IMR-90 (cell line): ENCODE measurements at regions not wholly inside any gene's neighbourhood (a gene's known extent, or its start where the extent isn't known, plus 50 kb on each side); places are given as distances from the start of the nearest gene placed in this dataset.

Experiments used
- ATAC-seq: fragments of 200-7000 bp; cut with Tn5 transposase; 2 replicates; pipeline ENCODE4 v1.9.1; 2020; ENCODE audit warnings: low read depth, mild to moderate bottlenecking, moderate library complexity
- BruUV-seq: library from RNA; stranded (reverse); fragments of 400-500 nt; replicated peaks from 2 replicates; lab custom pipeline; 2021; lab: Mats Ljungman, UMichigan
- CTCF ChIA-PET: fragments of 300-600 bp; formaldehyde crosslinking; extraction: SDS; loops from one replicate; lab custom pipeline; 2021; ENCODE audit warnings: antibody characterized with exemption; lab: Yijun Ruan, JAX
- POLR2A ChIA-PET: fragments of 300-600 bp; sonication (Branson Sonifier 250); formaldehyde crosslinking; loops from one replicate; lab custom pipeline; 2022; ENCODE audit warnings: antibody characterized with exemption; ENCODE audit not compliant: unreplicated experiment; lab: Charles Lee
- DNase-seq: peaks from one replicate; pipeline ENCODE4 v3.0.0; 2013
- H2AFZ ChIP-seq: replicated peaks from 2 replicates; pipeline ENCODE3; 2013; ENCODE audit warnings: low read length, mild to moderate bottlenecking; ENCODE audit not compliant: poor library complexity
- H2AK5ac ChIP-seq: 2 replicates; pipeline ENCODE4 v1.6.1; 2013; ENCODE audit warnings: low read depth, low read length, inconsistent platforms
- H2AK9ac ChIP-seq: replicated peaks from 2 replicates; pipeline ENCODE3; 2013; ENCODE audit warnings: mild to moderate bottlenecking, low read depth, low read length, moderate library complexity; ENCODE audit not compliant: poor library complexity
- H2BK120ac ChIP-seq: 2 replicates; pipeline ENCODE4 v1.6.1; 2013; ENCODE audit warnings: low read depth, low read length, inconsistent platforms
- H2BK15ac ChIP-seq: 3 replicates; pipeline ENCODE4 v1.6.1; 2013; ENCODE audit warnings: low read depth, low read length, inconsistent platforms
- H2BK20ac ChIP-seq: 2 replicates; pipeline ENCODE4 v1.6.1; 2013; ENCODE audit warnings: low read depth, mild to moderate bottlenecking, inconsistent platforms, low read length, moderate library complexity
- H2BK5ac ChIP-seq: 2 replicates; pipeline ENCODE4 v1.6.1; 2013; ENCODE audit warnings: mild to moderate bottlenecking, low read depth, low read length, inconsistent platforms; ENCODE audit not compliant: poor library complexity, severe bottlenecking
- H3K14ac ChIP-seq: replicated peaks from 2 replicates; pipeline ENCODE4 v1.6.1; 2013; ENCODE audit warnings: low read depth, low read length, inconsistent platforms
- H3K18ac ChIP-seq: 2 replicates; pipeline ENCODE4 v1.6.1; 2013; ENCODE audit warnings: low read depth, low read length, control low read depth
- H3K23ac ChIP-seq: 2 replicates; pipeline ENCODE4 v1.6.1; 2013; ENCODE audit warnings: low read depth, low read length, inconsistent platforms
- H3K27ac ChIP-seq: 2 replicates; pipeline ENCODE4 v1.5.1; 2013; ENCODE audit warnings: mild to moderate bottlenecking, control low read depth, low read length; ENCODE audit not compliant: insufficient read depth
- H3K27me3 ChIP-seq: 2 replicates; pipeline ENCODE4 v1.6.1; 2013; ENCODE audit warnings: low read length; ENCODE audit not compliant: control insufficient read depth, insufficient read depth
- H3K36me3 ChIP-seq: 2 replicates; pipeline ENCODE4 v1.6.1; 2013; ENCODE audit warnings: low read length, mixed read lengths; ENCODE audit not compliant: control insufficient read depth, insufficient read depth
- H3K4ac ChIP-seq: 2 replicates; pipeline ENCODE4 v1.6.1; 2013; ENCODE audit warnings: low read depth, low read length, inconsistent platforms
- H3K4me1 ChIP-seq: 2 replicates; pipeline ENCODE4 v1.6.1; 2013; ENCODE audit warnings: low read length, mixed read lengths; ENCODE audit not compliant: control insufficient read depth, insufficient read depth
- H3K4me2 ChIP-seq: 2 replicates; pipeline ENCODE4 v1.6.1; 2013; ENCODE audit warnings: low read depth, mild to moderate bottlenecking, control low read depth, low read length, moderate library complexity
- H3K4me3 ChIP-seq: 2 replicates; pipeline ENCODE4 v1.5.1; 2013; ENCODE audit warnings: low read depth, mild to moderate bottlenecking, control low read depth, low read length, moderate library complexity; ENCODE audit not compliant: insufficient read depth
- H3K56ac ChIP-seq: 2 replicates; pipeline ENCODE4 v1.6.1; 2013; ENCODE audit warnings: low read length, inconsistent platforms; ENCODE audit not compliant: insufficient read depth; ENCODE audit errors: extremely low read depth
- H3K79me1 ChIP-seq, 2 experiments: 2 replicates each; pipeline ENCODE4 v1.6.1; 2013; ENCODE audit warnings: low read length in 2 of 2, inconsistent platforms in 1 of 2, low read depth in 1 of 2
- H3K9ac ChIP-seq: 2 replicates; pipeline ENCODE4 v1.6.1; 2013; ENCODE audit warnings: low read depth, low read length, control low read depth
- H3K9me1 ChIP-seq: 2 replicates; pipeline ENCODE4 v1.6.1; 2013; ENCODE audit warnings: low read length, inconsistent platforms; ENCODE audit not compliant: insufficient read depth
- H3K9me3 ChIP-seq: 2 replicates; pipeline ENCODE4 v1.6.1; 2013; ENCODE audit warnings: low read length; ENCODE audit not compliant: control insufficient read depth, insufficient read depth
- H4K20me1 ChIP-seq: 2 replicates; pipeline ENCODE4 v1.6.1; 2013; ENCODE audit warnings: low read length, inconsistent platforms; ENCODE audit not compliant: insufficient read depth
- H4K5ac ChIP-seq: 2 replicates; pipeline ENCODE4 v1.6.1; 2013; ENCODE audit warnings: mild to moderate bottlenecking, low read depth, low read length, control low read depth
- H4K8ac ChIP-seq, 2 experiments: 2 replicates each; pipeline ENCODE4 v1.6.1; 2013; ENCODE audit warnings: low read depth in 2 of 2, low read length in 2 of 2, control low read depth in 1 of 2, inconsistent platforms in 1 of 2
- H4K91ac ChIP-seq: 2 replicates; pipeline ENCODE4 v1.6.1; 2013; ENCODE audit warnings: low read depth, low read length, inconsistent platforms; ENCODE audit not compliant: insufficient read depth
- BHLHE40 ChIP-seq: fragments of 150-350 bp; IDR thresholded peaks from 2 replicates; pipeline ENCODE4 v1.6.1; 2016; ENCODE audit warnings: mild to moderate bottlenecking, low read depth, low read length
- CEBPB ChIP-seq: IDR thresholded peaks from 2 replicates; pipeline ENCODE4 v1.6.1; 2012; ENCODE audit warnings: low read depth, low read length, improper control_type of control experiment
- CHD1 ChIP-seq: IDR thresholded peaks from 2 replicates; pipeline ENCODE4 v1.6.1; 2012; ENCODE audit warnings: low read depth, low read length, improper control_type of control experiment
- CTCF ChIP-seq: conservative IDR thresholded peaks from 2 replicates; pipeline ENCODE4 v1.5.1; 2012; ENCODE audit warnings: mild to moderate bottlenecking, low read depth, low read length, improper control_type of control experiment
- FOS ChIP-seq: fragments of 150-350 bp; IDR thresholded peaks from 2 replicates; pipeline ENCODE4 v1.6.1; 2016; ENCODE audit warnings: low read depth, low read length
- MAFK ChIP-seq: IDR thresholded peaks from 2 replicates; pipeline ENCODE4 v1.6.1; 2012; ENCODE audit warnings: low read depth, low read length, improper control_type of control experiment
- MAZ ChIP-seq: IDR thresholded peaks from 2 replicates; pipeline ENCODE4 v1.6.1; 2012; ENCODE audit warnings: low read depth, mild to moderate bottlenecking, low read length, improper control_type of control experiment, moderate library complexity, borderline replicate concordance
- MXI1 ChIP-seq: IDR thresholded peaks from 2 replicates; pipeline ENCODE4 v1.6.1; 2012; ENCODE audit warnings: low read depth, mild to moderate bottlenecking, low read length, moderate library complexity, borderline replicate concordance
- NFE2L2 ChIP-seq: fragments of 150-350 bp; IDR thresholded peaks from 2 replicates; pipeline ENCODE4 v1.6.1; 2016; ENCODE audit warnings: low read depth, mild to moderate bottlenecking, low read length
- POLR2A ChIP-seq: IDR thresholded peaks from 2 replicates; pipeline ENCODE4 v1.6.1; 2012; ENCODE audit warnings: mild to moderate bottlenecking, low read depth, low read length
- RAD21 ChIP-seq: IDR thresholded peaks from 2 replicates; pipeline ENCODE4 v1.6.1; 2012; ENCODE audit warnings: low read length, improper control_type of control experiment
- RCOR1 ChIP-seq: IDR thresholded peaks from 2 replicates; pipeline ENCODE4 v1.6.1; 2012; ENCODE audit warnings: mild to moderate bottlenecking, low read length, improper control_type of control experiment; ENCODE audit not compliant: insufficient replicate concordance
- RFX5 ChIP-seq: IDR thresholded peaks from 2 replicates; pipeline ENCODE4 v1.8.0; 2012; ENCODE audit warnings: low read depth, mild to moderate bottlenecking, low read length, moderate library complexity
- SMC3 ChIP-seq: fragments of 150-350 bp; IDR thresholded peaks from 2 replicates; pipeline ENCODE4 v1.6.1; 2016; ENCODE audit warnings: low read depth, mild to moderate bottlenecking, antibody characterized with exemption, low read length, moderate library complexity
- WGBS, 2 experiments: methylation state at CpG; one replicate each; pipeline versions ENCODE4 v1.1.5 to v1.1.7; 2013; ENCODE audit warnings: missing lambda C conversion rate in 2 of 2; ENCODE audit not compliant: insufficient read length in 1 of 2; ENCODE audit errors: extremely low coverage in 2 of 2; 5-methylcytosine and 5-hydroxymethylcytosine counted together
- dilution Hi-C: fragments of 300-500 bp; cut with HindIII; formaldehyde crosslinking; loops from one replicate; pipeline ENCODE4 v1.14.3; 2018; ENCODE audit warnings: low sequenced_read_pairs; ENCODE audit not compliant: unreplicated experiment
- in situ Hi-C: fragments of 300-500 bp; cut with MboI; formaldehyde crosslinking; loops from 3 replicates; pipeline ENCODE4 v1.14.3; 2019; ENCODE audit warnings: low sequenced_read_pairs, inconsistent platforms, mixed read lengths
- intact Hi-C: fragments of 100-400 bp; cut with micrococcal nuclease; formaldehyde crosslinking; loops from 2 replicates; pipeline ENCODE4 v1.10.0; 2022
- TF ChIP-seq, protein P1 (sequence below): fragments of 150-350 bp; IDR thresholded peaks from 2 replicates; pipeline ENCODE4 v1.6.1; 2017; ENCODE audit warnings: mild to moderate bottlenecking, antibody characterized with exemption, low read length, low read depth
- TF ChIP-seq, protein P2 (sequence below): fragments of 150-350 bp; IDR thresholded peaks from 2 replicates; pipeline ENCODE4 v1.6.1; 2016; ENCODE audit warnings: low read depth, mild to moderate bottlenecking, low read length, moderate library complexity, borderline replicate concordance

DNA sequence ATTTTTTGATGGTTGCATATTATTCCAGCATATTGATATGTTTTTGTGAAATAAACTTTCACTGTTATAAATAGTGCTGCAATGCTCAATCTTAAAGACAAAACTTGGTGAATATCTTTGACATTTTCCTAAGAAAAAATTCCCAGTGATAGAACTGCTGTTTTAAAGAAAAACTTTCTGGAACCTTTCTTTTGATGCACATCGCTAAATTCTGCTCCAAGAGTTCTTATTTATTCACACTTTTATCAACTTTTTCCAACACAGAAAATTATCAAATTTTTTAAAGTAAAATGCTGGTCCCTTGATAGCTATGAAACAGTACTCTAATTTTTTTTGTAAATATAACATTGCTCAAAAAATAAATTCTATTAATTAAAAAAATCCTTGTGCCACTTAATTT, 196.6 kb downstream of the HS3ST3A1 start:
- Histone ChIP-seq H4K5ac (no peak overlapping the region), H3K4me3 (no peak overlapping the region), H2BK120ac (no peak overlapping the region), H3K36me3 (no peaks in the 10 kb centered on the region), H2AK5ac (no peak overlapping the region), H3K27me3 (no peaks in the 10 kb centered on the region), H4K8ac (no peak overlapping the region), H3K9me3 (no peaks in the 10 kb centered on the region), H3K4ac (no peak overlapping the region), H3K27ac (no peak overlapping the region), H3K56ac (no peak overlapping the region), H3K79me1 (no peaks in the 10 kb centered on the region), H4K20me1 (no peaks in the 10 kb centered on the region), H3K18ac (no peak overlapping the region), H3K9ac (no peak overlapping the region), H3K23ac (no peak overlapping the region), H2BK15ac (no peak overlapping the region), H2BK20ac (no peak overlapping the region), H3K14ac (no peak overlapping the region), H2BK5ac (no peak overlapping the region), H3K4me1 (peaks cover 2% of the 10 kb centered on the region; the same call in 1 of the 2 replicates), H2AFZ (no peak overlapping the region), H2AK9ac (no peak overlapping the region), H4K91ac (no peak overlapping the region), H3K4me2 (no peak overlapping the region), H3K9me1 (no peaks in the 10 kb centered on the region)
- BruUV-seq: no TSS peak
- dilution Hi-C loops: no loop called here
- WGBS, 2 experiments: no CpG with 5 or more reads among the region's 1 CpG
- CTCF ChIA-PET: no interaction called here
- TF ChIP-seq BHLHE40: no peak
- TF ChIP-seq, protein P1, sequence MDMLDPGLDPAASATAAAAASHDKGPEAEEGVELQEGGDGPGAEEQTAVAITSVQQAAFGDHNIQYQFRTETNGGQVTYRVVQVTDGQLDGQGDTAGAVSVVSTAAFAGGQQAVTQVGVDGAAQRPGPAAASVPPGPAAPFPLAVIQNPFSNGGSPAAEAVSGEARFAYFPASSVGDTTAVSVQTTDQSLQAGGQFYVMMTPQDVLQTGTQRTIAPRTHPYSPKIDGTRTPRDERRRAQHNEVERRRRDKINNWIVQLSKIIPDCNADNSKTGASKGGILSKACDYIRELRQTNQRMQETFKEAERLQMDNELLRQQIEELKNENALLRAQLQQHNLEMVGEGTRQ: no peak
- no peak for TF ChIP-seq POLR2A
- TF ChIP-seq MAZ: no peak
- no peak for TF ChIP-seq CHD1
- no peak for TF ChIP-seq RAD21
- TF ChIP-seq NFE2L2: no peak
- no peak for TF ChIP-seq CTCF
- TF ChIP-seq, protein P2, sequence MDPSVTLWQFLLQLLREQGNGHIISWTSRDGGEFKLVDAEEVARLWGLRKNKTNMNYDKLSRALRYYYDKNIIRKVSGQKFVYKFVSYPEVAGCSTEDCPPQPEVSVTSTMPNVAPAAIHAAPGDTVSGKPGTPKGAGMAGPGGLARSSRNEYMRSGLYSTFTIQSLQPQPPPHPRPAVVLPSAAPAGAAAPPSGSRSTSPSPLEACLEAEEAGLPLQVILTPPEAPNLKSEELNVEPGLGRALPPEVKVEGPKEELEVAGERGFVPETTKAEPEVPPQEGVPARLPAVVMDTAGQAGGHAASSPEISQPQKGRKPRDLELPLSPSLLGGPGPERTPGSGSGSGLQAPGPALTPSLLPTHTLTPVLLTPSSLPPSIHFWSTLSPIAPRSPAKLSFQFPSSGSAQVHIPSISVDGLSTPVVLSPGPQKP: no peak
- no peak for TF ChIP-seq FOS
- no peak for TF ChIP-seq MAFK
- no peak for TF ChIP-seq RCOR1
- TF ChIP-seq CEBPB: no peak
- TF ChIP-seq MXI1: no peak
- TF ChIP-seq RFX5: no peak
- TF ChIP-seq SMC3: no peak
- intact Hi-C loops: no loop called here
- DNase-seq (no peak), ATAC-seq (no peak)
- in situ Hi-C loops: no loop called here
- POLR2A ChIA-PET: no interaction called here
